ENCODE measurements at regions not wholly inside any gene's neighbourhood (a gene's known extent, or its start where the extent isn't known, plus 50 kb on each side); places are given as distances from the start of the nearest gene placed in this dataset.

DNA sequence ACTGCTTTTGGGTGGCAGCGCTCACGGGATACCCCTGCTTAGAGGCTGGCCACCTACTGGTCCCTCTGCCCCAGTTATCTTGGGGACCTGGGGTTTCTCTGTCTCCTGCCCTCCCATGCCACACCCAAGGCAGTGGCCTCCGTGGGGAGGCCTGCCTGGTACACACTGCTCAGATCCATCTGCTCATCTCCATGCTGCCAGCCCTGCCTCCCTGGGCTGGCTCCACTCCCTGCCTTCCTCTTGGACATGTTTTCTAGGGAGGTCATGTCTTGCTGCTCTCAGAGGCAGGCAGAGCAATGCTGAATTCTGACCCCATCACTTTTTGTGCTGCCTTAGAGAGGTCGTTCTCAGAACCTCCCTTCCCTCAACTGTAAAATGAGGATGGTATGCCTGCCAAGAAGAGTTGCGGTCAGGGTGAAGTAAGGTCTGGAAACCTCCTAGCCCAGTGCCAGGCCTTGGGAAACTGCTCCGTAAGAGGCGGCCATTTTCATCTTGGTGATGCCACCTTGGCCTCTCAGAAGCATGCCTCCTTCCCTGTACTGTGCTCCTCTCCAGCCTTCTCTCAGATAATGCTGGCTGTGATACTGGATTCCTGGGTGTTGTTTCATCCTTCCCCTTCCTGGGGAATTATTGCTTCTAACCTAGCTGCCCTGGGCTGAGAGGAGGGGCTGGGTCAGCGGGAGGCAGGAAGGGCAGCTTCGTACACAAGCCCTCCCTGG, 186.4 kb upstream of the ZBED5 start:
- TF ChIP-seq ISL1 (CRISPR knock-in tag; IDR thresholded peaks at IDR 0.05) (no peak), CSDC2 (CRISPR knock-in tag; IDR thresholded peaks at IDR 0.05) (no peak), ZNF8 (CRISPR knock-in tag; IDR thresholded peaks at IDR 0.05) (no peak), ZFP3 (CRISPR knock-in tag; IDR thresholded peaks at IDR 0.05) (no peak), ESRRG (CRISPR knock-in tag; IDR thresholded peaks at IDR 0.05) (no peak), RARB (CRISPR knock-in tag; IDR thresholded peaks at IDR 0.05) (no peak), SNAI2 (CRISPR knock-in tag; IDR thresholded peaks at IDR 0.05) (no peak)
- TF ChIP-seq, protein P1, sequence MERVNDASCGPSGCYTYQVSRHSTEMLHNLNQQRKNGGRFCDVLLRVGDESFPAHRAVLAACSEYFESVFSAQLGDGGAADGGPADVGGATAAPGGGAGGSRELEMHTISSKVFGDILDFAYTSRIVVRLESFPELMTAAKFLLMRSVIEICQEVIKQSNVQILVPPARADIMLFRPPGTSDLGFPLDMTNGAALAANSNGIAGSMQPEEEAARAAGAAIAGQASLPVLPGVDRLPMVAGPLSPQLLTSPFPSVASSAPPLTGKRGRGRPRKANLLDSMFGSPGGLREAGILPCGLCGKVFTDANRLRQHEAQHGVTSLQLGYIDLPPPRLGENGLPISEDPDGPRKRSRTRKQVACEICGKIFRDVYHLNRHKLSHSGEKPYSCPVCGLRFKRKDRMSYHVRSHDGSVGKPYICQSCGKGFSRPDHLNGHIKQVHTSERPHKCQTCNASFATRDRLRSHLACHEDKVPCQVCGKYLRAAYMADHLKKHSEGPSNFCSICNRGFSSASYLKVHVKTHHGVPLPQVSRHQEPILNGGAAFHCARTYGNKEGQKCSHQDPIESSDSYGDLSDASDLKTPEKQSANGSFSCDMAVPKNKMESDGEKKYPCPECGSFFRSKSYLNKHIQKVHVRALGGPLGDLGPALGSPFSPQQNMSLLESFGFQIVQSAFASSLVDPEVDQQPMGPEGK (CRISPR knock-in tag; IDR thresholded peaks at IDR 0.05; ENCODE audit: borderline replicate concordance): no peak
- TF ChIP-seq, protein P2, sequence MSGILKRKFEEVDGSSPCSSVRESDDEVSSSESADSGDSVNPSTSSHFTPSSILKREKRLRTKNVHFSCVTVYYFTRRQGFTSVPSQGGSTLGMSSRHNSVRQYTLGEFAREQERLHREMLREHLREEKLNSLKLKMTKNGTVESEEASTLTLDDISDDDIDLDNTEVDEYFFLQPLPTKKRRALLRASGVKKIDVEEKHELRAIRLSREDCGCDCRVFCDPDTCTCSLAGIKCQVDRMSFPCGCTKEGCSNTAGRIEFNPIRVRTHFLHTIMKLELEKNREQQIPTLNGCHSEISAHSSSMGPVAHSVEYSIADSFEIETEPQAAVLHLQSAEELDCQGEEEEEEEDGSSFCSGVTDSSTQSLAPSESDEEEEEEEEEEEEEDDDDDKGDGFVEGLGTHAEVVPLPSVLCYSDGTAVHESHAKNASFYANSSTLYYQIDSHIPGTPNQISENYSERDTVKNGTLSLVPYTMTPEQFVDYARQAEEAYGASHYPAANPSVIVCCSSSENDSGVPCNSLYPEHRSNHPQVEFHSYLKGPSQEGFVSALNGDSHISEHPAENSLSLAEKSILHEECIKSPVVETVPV (CRISPR knock-in tag; IDR thresholded peaks at IDR 0.05): no peak

All from SK-N-SH treated with all-trans-retinoic acid at 6 μM for 48 hours (cell line).